Ovary (tissue), 7 donors: ENCODE measurements at regions not wholly inside any gene's neighbourhood (a gene's known extent, or its start where the extent isn't known, plus 50 kb on each side); places are given as distances from the start of the nearest gene placed in this dataset.
"Not testable (repeated sequence)": the region's sequence is repeated elsewhere in the genome, so short reads cannot be mapped to it uniquely, and the experiment has no call there.

Experiments
- DNase-seq, 5 donors: peaks; one replicate each; pipeline ENCODE4 v3.0.0-alpha.2; 2019 to 2020
- H3K27ac ChIP-seq, 2 donors: fragments of 200-600 bp; one replicate each; pipeline versions ENCODE4 v1.5.1 to v1.8.0; 2019 to 2022
- H3K27me3 ChIP-seq: fragments of 200-600 bp; one replicate; pipeline ENCODE4 v1.8.0; 2022
- H3K36me3 ChIP-seq: fragments of 200-600 bp; sonication (generic); one replicate; pipeline ENCODE4 v1.5.1; 2019
- H3K4me1 ChIP-seq: one replicate; pipeline ENCODE4 v1.8.1; 2013; ENCODE audit warnings: mild to moderate bottlenecking, moderate library complexity; ENCODE audit not compliant: insufficient read depth
- H3K4me3 ChIP-seq: fragments of 200-600 bp; sonication (generic); one replicate; pipeline ENCODE4 v1.5.1; 2017
- H3K9me3 ChIP-seq, 2 donors: fragments of 200-600 bp in 1 of 2; sonication (generic) in 1 of 2; one replicate each; pipeline versions ENCODE4 v1.5.1 to v1.8.1; 2013 to 2019; ENCODE audit warnings: mild to moderate bottlenecking in 1 of 2, moderate library complexity in 1 of 2
- WGBS, 3 donors: extraction: QIAGEN DNeasy Blood & Tissue Kit in 1 of 3; methylation state at CpG; one replicate each; pipeline versions ENCODE4 v1.1.5 to v1.1.7; 2013 to 2017; 5-methylcytosine and 5-hydroxymethylcytosine counted together
- intact Hi-C, 4 donors: fragments of 100-400 bp; cut with DNase I; formaldehyde crosslinking; loops; one replicate each; pipeline versions ENCODE4 v1.11.0 to v1.15.1; 2022 to 2023
- donor health status: DM: no; HTN: no; CAD: no; lungs with moderate emphysema.
- donor health status: DM: no; HTN: no; CAD: no.
- donor health status: Bipolar disorder and iron deficiency.
- donor health status: DM: no; HTN: no; CAD: no.
- donor health status: DM: yes; HTN: yes; CAD: no.

GRCh38 chr7:76826181-76826580 lies 199.1 kb upstream of the POMZP3 start:
- intact Hi-C loops, H3K9me3 ChIP-seq, H3K36me3 ChIP-seq, DNase-seq, H3K4me1 ChIP-seq, H3K27ac ChIP-seq, H3K27me3 ChIP-seq, H3K4me3 ChIP-seq: not testable (repeated sequence)
- 94 to 96% (median 94%) methylated on average over 4 of the region's 4 CpGs for WGBS, 3 donors

- H3K36me3 ChIP-seq, DNase-seq, H3K4me1 ChIP-seq, intact Hi-C loops, H3K27me3 ChIP-seq, H3K9me3 ChIP-seq, H3K4me3 ChIP-seq, H3K27ac ChIP-seq: not testable (repeated sequence)
- WGBS, 3 donors = 93 to 99% (median 98%) methylated on average over 4 of the region's 4 CpGs
Observed at GRCh38 chr7:76809856-76810255, 182.8 kb upstream of the POMZP3 start.

- intact Hi-C loops, H3K4me1 ChIP-seq, H3K9me3 ChIP-seq, H3K36me3 ChIP-seq, DNase-seq, H3K27ac ChIP-seq, H3K4me3 ChIP-seq, H3K27me3 ChIP-seq: not testable (repeated sequence)
- 83 to 94% (median 93%) methylated on average over 3 of the region's 3 CpGs for WGBS, 3 donors
Observed at GRCh38 chr7:76807588-76808100, 180.6 kb upstream of the POMZP3 start.

GRCh38 chr7:76806460-76806859 lies 179.4 kb upstream of the POMZP3 start:
- H3K4me1 ChIP-seq, H3K27ac ChIP-seq, H3K36me3 ChIP-seq, intact Hi-C loops, DNase-seq, H3K9me3 ChIP-seq, H3K27me3 ChIP-seq, H3K4me3 ChIP-seq: not testable (repeated sequence)

- whole genome bisulfite sequencing, 3 donors = 4 to 21% (median 8%) methylated on average over 6 of the region's 6 CpGs
- not testable (repeated sequence) for H3K4me3 ChIP-seq, H3K27ac ChIP-seq
Observed at GRCh38 chr7:76806010-76806409, 178.9 kb upstream of the POMZP3 start.

GRCh38 chr7:76805262-76805661 lies 178.2 kb upstream of the POMZP3 start:
- intact Hi-C loops, H3K27ac ChIP-seq: not testable (repeated sequence)

More at GRCh38 chr7:76806010-76806409, 178.9 kb upstream of the POMZP3 start:
- H3K36me3 ChIP-seq, H3K27me3 ChIP-seq, H3K4me1 ChIP-seq, intact Hi-C loops, H3K9me3 ChIP-seq: not testable (repeated sequence)
- peak in 2 of 5 donors; percentile 11 to 30 for DNase-seq

GRCh38 chr7:76797639-76798038 lies 170.6 kb upstream of the POMZP3 start:
- DNase-seq, H3K27ac ChIP-seq, intact Hi-C loops, H3K4me1 ChIP-seq, H3K9me3 ChIP-seq, H3K27me3 ChIP-seq, H3K4me3 ChIP-seq, H3K36me3 ChIP-seq: not testable (repeated sequence)
- WGBS, 3 donors = 32 to 62% (median 56%) methylated on average over 1 of the region's 1 CpG

More at GRCh38 chr7:76805262-76805661, 178.2 kb upstream of the POMZP3 start:
- H3K36me3 ChIP-seq, H3K27me3 ChIP-seq, H3K4me1 ChIP-seq, H3K9me3 ChIP-seq, H3K4me3 ChIP-seq: not testable (repeated sequence)
- peak in 3 of 5 donors; percentile 17 to 35 (median 34) for DNase-seq
- 7 to 21% (median 18%) methylated on average over 1 of the region's 1 CpG for WGBS, 3 donors

GRCh38 chr7:76780693-76781092 lies 153.6 kb upstream of the POMZP3 start:
- DNase-seq, H3K27ac ChIP-seq, H3K9me3 ChIP-seq, intact Hi-C loops, H3K4me1 ChIP-seq, H3K4me3 ChIP-seq, H3K27me3 ChIP-seq, H3K36me3 ChIP-seq: not testable (repeated sequence)

- H3K4me1 ChIP-seq, H3K4me3 ChIP-seq, H3K27me3 ChIP-seq, H3K27ac ChIP-seq, H3K36me3 ChIP-seq, DNase-seq, intact Hi-C loops, H3K9me3 ChIP-seq: not testable (repeated sequence)
- 88 to 92% (median 90%) methylated on average over 2 of the region's 2 CpGs for WGBS, 3 donors
Observed at GRCh38 chr7:76774279-76774678, 147.2 kb upstream of the POMZP3 start.

- H3K9me3 ChIP-seq, H3K27me3 ChIP-seq, H3K4me1 ChIP-seq, H3K27ac ChIP-seq, intact Hi-C loops, H3K36me3 ChIP-seq, DNase-seq, H3K4me3 ChIP-seq: not testable (repeated sequence)
- 51 to 79% (median 67%) methylated on average over 1 of the region's 1 CpG for WGBS, 3 donors
Observed at GRCh38 chr7:76771980-76772379, 144.9 kb upstream of the POMZP3 start.

- H3K4me1 ChIP-seq, intact Hi-C loops, DNase-seq, H3K4me3 ChIP-seq, H3K27ac ChIP-seq, H3K36me3 ChIP-seq, H3K9me3 ChIP-seq, H3K27me3 ChIP-seq: not testable (repeated sequence)
- 90 to 100% (median 94%) methylated on average over 2 to 3 of the region's 3 CpGs for WGBS, 3 donors
Observed at GRCh38 chr7:76763977-76764376, 136.9 kb upstream of the POMZP3 start.

- DNase-seq, intact Hi-C loops, H3K27ac ChIP-seq, H3K27me3 ChIP-seq, H3K4me3 ChIP-seq, H3K36me3 ChIP-seq, H3K4me1 ChIP-seq, H3K9me3 ChIP-seq: not testable (repeated sequence)
Observed at GRCh38 chr7:76760546-76761220, 133.6 kb upstream of the POMZP3 start.
